HG03342 (cell line): ENCODE measurements at regions not wholly inside any gene's neighbourhood (a gene's known extent, or its start where the extent isn't known, plus 50 kb on each side); places are given as distances from the start of the nearest gene placed in this dataset.

Experiments used
- ATAC-seq: cut with Tn5 transposase; IDR thresholded peaks from one replicate; pipeline ENCODE4 v1.9.1; 2021; ENCODE audit warnings: mild to moderate bottlenecking, moderate library complexity; ENCODE audit not compliant: unreplicated experiment

GRCh38 chr4:38536716-38537115 is 127.3 kb upstream of the KLF3 start:
- no peak for ATAC-seq

DNA sequence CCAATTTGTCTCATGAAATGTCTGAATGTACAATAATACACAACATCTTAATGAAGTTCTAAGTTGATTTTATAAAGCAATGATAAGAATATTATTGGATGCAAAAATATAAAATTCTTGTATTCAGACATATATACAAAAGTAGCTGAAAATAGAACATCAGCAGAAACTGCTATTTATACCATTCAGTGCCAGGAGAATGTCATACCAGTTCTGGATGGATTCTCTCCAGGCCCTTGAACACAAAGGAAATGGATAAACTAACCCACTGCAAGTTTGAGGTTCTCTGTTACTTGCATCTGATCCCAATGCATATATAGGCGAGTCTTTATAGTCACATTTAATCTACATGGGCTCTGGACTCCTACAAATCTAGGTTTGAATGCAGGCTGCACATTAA is 126.3 kb upstream of the KLF3 start:
- ATAC-seq: no peak

DNA sequence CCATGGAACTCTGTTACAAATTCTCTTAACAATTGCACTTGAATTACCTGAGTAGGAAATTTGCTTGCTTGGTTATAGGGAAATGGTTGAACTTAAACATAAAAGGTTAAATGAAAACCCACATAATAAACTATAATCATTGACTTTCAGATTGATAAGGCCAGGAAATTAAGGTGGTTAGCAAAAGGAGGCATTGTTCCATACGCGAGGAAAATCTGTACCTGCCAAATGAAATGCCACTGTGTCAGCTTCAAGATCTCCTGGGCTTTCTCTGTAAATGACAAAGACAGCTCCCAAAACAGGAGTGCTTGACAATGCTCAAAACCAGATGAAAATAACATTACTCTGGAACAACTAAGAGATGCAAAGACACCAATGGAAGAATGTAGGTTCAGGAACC is 125.5 kb upstream of the KLF3 start:
- ATAC-seq: no peak

DNA sequence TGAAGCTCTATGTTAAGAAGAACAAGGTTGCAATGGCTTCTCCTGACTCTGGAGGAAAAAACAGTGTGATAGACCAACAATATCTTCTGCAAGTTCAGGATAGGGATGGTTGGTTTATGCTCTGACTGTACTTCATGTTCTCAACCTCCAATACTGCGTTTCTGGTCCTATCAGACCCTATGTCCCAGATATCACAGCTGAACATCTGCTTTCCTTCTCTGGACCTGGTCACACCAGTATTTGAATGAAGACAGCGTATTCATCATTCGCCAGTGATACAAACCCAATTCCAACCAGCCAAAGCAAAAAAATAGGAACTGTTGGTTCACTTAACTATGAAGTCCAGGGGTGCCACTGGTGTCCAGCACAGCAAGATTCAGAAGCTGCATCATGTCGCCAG is 124.5 kb upstream of the KLF3 start:
- no peak for ATAC-seq

DNA sequence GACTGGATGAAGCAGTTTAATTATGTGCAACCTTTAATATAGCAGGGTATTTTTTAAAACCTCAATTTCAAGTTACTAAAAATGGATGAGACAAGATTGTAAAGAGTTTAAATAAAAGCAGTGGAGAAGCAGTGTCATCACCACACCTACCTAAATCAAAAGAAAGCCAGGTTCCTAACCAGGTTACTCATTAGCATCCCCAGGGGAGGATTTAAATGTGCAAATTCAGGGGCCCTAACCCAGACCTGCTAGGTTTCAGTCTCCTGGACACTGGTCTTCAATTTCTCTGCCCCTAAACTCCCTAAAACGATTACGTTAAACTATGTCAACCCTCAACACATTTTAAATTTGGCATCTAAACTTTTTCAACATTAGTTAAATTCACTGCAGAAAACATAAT is 116.9 kb upstream of the KLF3 start:
- ATAC-seq: no peak

- no peak for ATAC-seq
Measured at GRCh38 chr4:38548256-38548655, 115.7 kb upstream of the KLF3 start.

- ATAC-seq: no peak
Measured at GRCh38 chr4:38559374-38559773, 104.6 kb upstream of the KLF3 start.

- ATAC-seq: no peak
Measured at GRCh38 chr4:38560340-38560739, 103.7 kb upstream of the KLF3 start.

DNA sequence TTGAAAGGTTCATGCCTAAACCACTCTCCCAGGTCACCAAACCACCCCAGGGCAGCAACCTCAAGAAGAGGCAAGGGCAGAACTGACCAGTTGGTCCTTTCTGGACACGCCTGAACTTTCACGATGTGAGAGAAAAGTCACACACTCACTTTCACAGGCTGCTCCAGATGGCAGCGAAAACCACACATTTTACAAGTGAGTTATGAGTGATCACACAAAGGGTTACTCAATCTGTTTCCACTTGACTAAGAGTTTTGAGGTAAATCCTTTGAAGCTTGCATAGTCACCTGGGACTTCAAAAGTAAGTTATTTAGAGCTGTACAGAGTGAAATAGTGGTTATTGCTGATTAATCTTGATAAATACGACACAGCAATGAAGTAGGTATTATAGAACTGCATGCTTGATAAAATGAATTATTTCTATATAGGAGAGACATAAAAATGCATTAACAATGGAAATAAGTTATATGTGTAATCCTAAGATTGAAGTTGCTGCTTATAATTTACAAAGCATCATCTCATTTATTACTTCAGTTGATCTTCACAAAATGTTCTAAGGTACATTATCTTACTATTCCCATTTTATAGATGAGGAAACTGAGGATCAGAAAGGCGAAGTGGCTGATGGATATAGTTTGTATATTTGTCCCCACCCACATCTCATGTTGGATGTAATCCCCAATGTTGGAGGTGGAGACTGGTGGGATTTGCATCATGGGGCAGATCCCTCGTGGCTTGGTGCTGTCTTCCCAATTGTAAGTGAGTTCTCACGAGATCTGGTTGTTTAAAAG is 103.0 kb upstream of the KLF3 start:
- ATAC-seq: peak; percentile 87

DNA sequence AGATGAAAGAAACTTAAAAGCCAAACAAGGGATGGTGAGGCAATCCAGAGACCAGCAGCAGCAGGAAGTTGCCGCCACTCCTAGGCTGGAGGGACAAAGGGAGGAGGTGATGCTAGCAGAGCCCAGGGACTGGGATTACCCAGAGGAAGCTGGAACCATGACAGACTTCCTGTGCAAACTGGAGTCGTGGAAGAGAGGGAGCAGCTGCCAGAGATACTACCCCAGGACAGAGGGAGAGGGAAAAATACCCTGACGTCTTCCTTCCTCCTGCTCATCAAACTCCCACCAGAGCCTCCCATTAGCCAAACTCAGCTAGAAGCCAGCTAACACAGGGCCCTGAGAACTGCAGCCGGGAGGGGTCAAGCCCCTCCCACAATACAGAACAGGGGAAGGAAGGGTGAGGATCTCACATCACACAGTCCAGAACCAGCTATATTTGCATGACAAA is 101.2 kb upstream of the KLF3 start:
- no peak for ATAC-seq

GRCh38 chr4:38563707-38564495 is 100.1 kb upstream of the KLF3 start:
- ATAC-seq: no peak

DNA sequence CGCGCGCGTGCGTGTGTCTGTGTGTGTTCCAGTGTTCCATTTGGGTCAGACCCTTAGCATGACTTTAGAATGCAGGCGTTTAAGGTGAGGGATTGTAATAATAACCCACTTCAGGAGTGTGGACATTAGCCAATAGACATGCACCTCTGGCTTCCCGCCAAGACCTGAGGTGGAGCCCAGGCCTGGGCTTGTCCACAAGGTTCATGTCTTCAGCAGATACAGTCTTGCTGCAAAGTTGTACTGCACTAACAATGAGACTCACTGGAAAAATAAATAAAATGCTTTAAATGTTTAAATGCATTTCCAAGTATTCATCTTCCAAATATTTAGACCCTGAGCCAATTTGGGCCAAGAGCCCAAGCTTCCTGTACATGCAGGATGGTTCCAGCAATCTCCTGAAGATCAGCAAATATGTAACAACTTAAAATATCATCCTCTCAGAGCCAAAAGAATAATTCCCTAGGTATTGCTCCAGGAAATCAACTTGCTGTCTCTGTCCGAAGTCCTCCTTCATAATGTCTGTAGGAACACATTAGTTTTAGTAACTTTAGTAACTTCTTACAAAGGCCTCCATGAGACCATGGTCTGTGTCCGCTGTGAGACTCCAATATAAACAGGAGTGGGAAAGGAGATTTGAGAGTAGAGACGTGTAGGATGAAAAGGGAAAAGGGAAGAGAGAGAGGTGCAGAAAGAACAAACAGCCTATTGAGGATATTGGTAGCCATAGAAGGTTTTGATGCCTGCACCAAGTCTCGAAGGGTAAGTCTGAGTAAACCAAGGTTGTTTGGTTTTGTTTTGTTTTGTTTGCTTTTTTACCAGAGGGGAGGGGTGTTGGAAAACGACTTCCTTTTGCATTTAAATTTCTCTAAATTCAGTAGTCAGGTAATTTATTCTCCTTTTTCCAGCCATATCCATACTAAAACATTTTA is 98.5 kb upstream of the KLF3 start:
- ATAC-seq: no peak

DNA sequence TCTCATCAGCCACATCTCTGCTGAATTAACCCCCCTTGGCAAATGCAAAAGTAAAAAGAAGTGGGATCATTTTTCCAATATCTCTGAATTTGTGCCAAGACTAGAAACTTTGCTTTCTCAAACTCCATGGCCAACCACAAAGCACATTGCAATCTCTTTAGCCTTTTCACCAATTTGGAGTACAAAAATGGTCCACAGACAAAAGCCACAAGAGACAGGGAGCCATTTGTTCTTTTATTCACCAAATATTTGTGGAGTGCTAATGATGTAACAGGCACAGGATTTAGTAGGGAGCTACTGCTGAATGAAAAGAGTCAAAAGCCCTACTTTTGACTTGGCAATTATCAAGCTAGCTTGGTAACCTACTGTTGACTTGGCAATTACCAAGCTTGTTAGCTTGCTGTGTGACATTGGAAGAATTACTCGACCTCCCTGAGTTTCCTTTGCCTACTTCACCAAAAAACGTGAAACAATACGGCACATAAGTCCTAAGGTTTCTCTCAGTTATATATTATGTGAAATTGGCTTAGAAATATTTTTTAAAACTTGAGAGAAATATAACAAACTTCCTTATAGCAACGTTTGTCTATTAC is 97.1 kb upstream of the KLF3 start:
- ATAC-seq: no peak

DNA sequence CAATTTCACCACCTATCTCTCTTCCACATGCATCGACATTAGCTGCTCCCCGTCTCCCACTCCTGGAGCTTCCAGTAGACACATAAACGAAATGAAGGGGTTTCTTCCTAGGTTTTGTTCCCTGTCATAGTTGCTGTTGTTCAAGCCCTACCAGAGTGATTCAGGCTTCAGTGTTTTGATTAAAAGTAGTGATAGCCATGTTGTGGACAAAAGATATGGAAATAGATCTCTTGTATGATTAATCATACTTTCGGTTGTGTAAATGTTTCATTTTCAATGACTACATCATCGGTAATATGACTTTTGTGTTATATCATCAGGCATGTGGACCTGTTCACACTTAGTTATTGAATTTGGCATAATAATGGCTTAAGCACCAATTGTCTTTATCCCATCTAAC is 96.5 kb upstream of the KLF3 start:
- no peak for ATAC-seq

DNA sequence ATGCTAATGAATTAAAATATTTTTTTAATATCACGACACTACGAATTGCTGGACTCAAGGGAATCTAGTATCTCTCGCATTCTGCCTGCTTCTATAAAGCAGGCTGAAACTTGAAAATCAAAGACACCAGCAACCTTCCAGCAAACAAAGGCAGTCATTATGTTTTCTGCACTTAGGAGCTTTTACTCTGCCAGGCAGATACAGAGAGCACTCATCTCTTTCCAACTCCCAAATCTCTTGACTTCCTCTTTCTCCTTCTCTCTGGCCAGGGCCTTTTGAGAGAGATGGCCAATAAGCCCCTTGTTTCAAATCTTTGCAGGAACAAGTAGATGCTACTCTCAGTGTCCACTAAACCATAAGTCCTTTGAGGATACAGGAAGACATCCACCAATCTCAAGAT is 95.2 kb upstream of the KLF3 start:
- ATAC-seq: no peak

DNA sequence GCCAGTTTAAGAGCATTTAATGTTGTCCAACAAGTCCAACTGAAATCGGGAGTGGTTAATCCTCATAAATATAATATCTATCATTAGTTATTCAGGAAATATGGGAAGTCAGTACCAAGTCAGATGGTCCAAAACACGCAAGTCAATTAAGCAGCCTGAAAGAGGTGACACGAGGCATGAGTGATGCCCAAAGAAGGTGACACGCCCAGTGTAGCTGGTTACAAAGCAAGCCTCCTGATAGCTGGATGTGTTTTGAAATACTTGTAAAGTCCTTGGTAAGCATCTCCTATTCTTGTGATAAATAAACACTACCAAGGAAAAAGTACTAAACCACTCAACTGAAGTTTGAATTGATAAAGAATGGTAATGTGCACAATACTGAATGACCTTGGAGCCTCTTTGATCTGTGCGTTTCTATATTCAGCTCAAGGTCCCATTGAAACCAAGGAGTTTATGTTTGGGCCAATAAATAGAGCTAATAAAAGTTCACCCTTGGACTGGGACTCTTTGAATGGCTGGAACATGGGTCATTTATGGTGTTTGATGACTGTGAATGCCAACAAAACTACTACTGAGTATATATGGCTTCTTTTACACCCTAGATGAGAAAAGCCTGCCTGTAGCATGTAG is 93.2 kb upstream of the KLF3 start:
- ATAC-seq: no peak

- ATAC-seq: no peak
Measured at GRCh38 chr4:38572793-38573192, 91.2 kb upstream of the KLF3 start.

GRCh38 chr4:38574559-38575333 is 89.3 kb upstream of the KLF3 start:
- no peak for ATAC-seq

GRCh38 chr4:38576767-38577166 is 87.2 kb upstream of the KLF3 start:
- ATAC-seq: no peak

DNA sequence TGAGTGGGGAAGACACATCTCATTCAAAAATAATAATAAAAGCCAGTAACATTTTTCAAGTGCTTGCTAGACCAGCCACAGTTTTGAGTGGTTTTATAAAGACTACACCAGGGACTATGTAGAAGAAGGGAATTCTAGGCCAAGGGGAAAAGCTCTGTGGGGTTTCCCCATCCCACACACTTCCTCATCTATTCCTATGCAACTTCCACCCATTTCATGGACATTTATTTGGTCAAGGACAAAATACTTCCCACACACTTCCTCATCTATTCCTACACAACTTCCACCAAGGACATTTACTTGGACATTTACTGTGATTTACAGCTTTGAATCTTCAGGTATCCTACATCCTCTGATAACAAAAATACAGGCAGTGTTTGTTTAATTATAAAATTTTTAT is 86.5 kb upstream of the KLF3 start:
- ATAC-seq: no peak
